Activated CD4-positive, alpha-beta memory T cell treated with anti-CD3 and anti-CD28 coated beads, Interleukin-2, amount 10 ng/mL, durations not matched to agents 7 days and 5 days (primary cell): ENCODE measurements at regions not wholly inside any gene's neighbourhood (a gene's known extent, or its start where the extent isn't known, plus 50 kb on each side); places are given as distances from the start of the nearest gene placed in this dataset.

Experiments
- CTCF ChIA-PET: fragments of 350-600 bp; sonication (Branson Sonifier 250); formaldehyde crosslinking; loops from one replicate; lab custom pipeline; 2021; ENCODE audit warnings: antibody characterized with exemption, inconsistent platforms; lab: Charles Lee
- POLR2A ChIA-PET: fragments of 350-600 bp; sonication (Branson Sonifier 250); formaldehyde crosslinking; loops from one replicate; lab custom pipeline; 2021; ENCODE audit warnings: antibody characterized with exemption; lab: Charles Lee
- DNase-seq: peaks from one replicate; pipeline ENCODE4 v3.0.0-alpha.2; 2020
- H3K27ac Mint-ChIP-seq: one replicate; pipeline ENCODE4 v1.8.0; 2021; ENCODE audit warnings: mild to moderate bottlenecking, mixed read lengths
- H3K27me3 Mint-ChIP-seq: one replicate; pipeline ENCODE4 v1.8.0; 2021; ENCODE audit warnings: mixed read lengths
- H3K36me3 Mint-ChIP-seq: one replicate; pipeline ENCODE4 v1.8.0; 2021; ENCODE audit warnings: low read depth, mixed read lengths
- H3K4me1 Mint-ChIP-seq: one replicate; pipeline ENCODE4 v1.8.0; 2021; ENCODE audit warnings: mixed read lengths
- H3K4me3 Mint-ChIP-seq: one replicate; pipeline ENCODE4 v1.8.0; 2021; ENCODE audit warnings: mild to moderate bottlenecking, mixed read lengths
- H3K9me3 Mint-ChIP-seq: one replicate; pipeline ENCODE4 v1.8.0; 2021; ENCODE audit warnings: mixed read lengths

- Mint-ChIP-seq H3K9me3 (no peaks in the 10 kb centered on the region), H3K4me1 (no peaks in the 10 kb centered on the region), H3K27me3 (no peaks in the 10 kb centered on the region), H3K4me3 (no peak overlapping the region), H3K27ac (no peak overlapping the region), H3K36me3 (no peaks in the 10 kb centered on the region)
- ChIA-PET CTCF (no interaction called here), POLR2A (no interaction called here)
- DNase-seq = no peak
These were observed 405.4 kb downstream of the CDH2 start for GRCh38 chr18:27771571-27771970.

DNA sequence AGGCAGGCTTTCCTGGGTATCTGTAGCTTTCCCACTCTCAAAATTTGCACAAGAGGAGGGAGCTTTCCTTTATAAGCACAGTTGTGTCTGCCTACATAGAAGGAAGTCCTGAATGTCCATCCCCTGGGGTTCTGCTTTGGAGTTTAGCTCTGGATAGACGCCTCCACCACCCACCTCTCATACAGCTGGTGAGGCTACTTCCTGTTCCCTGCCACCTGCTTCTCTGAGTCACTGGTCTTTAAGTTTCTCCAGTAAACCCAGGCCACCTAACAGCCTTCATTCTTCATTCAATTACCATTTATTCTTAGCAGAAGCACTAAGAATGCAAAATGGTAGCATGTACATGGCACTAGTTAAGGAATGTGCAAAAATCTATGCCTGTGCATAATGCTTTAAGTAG is 407.8 kb downstream of the CDH2 start:
- no peak for DNase-seq
- Mint-ChIP-seq H3K9me3 (no peaks in the 10 kb centered on the region), H3K27ac (no peak overlapping the region), H3K4me3 (no peak overlapping the region), H3K36me3 (no peaks in the 10 kb centered on the region), H3K27me3 (no peaks in the 10 kb centered on the region), H3K4me1 (no peaks in the 10 kb centered on the region)
- POLR2A ChIA-PET = no interaction called here
- CTCF ChIA-PET = no interaction called here

- no peak for DNase-seq
- peaks cover 5% of the 10 kb centered on the region for H3K9me3 Mint-ChIP-seq
- H3K36me3 Mint-ChIP-seq = no peaks in the 10 kb centered on the region
- no peaks in the 10 kb centered on the region for H3K4me1 Mint-ChIP-seq
- ChIA-PET CTCF (no interaction called here), POLR2A (no interaction called here)
- no peak overlapping the region for H3K27ac Mint-ChIP-seq
- no peaks in the 10 kb centered on the region for H3K27me3 Mint-ChIP-seq
- H3K4me3 Mint-ChIP-seq = no peak overlapping the region
These were observed 413.0 kb downstream of the CDH2 start for GRCh38 chr18:27763936-27764335.

DNA sequence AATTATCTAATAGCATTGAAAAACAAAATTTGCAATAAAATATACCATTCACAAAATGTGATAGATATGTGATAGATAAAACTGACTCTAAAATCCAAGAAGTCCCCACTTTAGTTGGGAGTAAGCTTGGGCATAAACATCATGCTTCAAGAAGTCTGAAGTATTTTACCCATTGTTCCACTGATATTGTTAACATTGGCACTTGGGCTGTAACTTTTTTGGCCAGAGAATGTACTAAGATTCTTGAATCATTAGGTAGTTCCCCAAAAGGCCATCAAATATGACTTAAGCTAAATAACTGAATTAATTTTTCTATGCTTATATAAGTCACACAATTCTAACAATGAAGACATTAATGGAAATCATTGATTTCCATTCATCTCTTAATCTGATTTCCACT is 413.6 kb downstream of the CDH2 start:
- H3K36me3 Mint-ChIP-seq = no peaks in the 10 kb centered on the region
- peaks cover 5% of the 10 kb centered on the region for H3K9me3 Mint-ChIP-seq
- DNase-seq = no peak
- no peaks in the 10 kb centered on the region for H3K27me3 Mint-ChIP-seq
- H3K4me1 Mint-ChIP-seq = no peaks in the 10 kb centered on the region
- no peak overlapping the region for H3K4me3 Mint-ChIP-seq
- CTCF ChIA-PET = no interaction called here
- no peak overlapping the region for H3K27ac Mint-ChIP-seq
- POLR2A ChIA-PET = no interaction called here

- peaks cover 5% of the 10 kb centered on the region for H3K9me3 Mint-ChIP-seq
- ChIA-PET CTCF (no interaction called here), POLR2A (no interaction called here)
- no peak overlapping the region for H3K4me3 Mint-ChIP-seq
- no peak for DNase-seq
- H3K27me3 Mint-ChIP-seq = no peaks in the 10 kb centered on the region
- no peaks in the 10 kb centered on the region for H3K4me1 Mint-ChIP-seq
- H3K36me3 Mint-ChIP-seq = no peaks in the 10 kb centered on the region
- H3K27ac Mint-ChIP-seq = no peak overlapping the region
These were observed 414.9 kb downstream of the CDH2 start for GRCh38 chr18:27762054-27762453.

DNA sequence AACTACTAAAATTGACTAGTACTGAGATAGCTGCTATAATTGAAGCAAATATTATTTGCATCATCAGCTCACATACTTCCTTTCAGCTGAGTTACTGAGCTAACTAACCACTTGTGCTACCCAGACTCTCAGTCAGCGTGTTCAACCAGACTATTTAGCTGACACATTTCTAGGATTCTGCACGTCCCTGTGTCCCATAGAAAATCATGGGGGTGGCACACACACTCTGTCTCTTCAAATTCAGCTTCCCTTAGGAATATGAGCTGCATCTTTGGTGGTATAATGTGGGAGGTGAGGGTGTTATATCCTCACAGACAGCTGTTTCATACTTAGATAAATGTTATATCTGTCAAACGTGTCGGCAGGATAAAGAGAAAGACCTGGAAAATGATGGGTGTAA is 424.0 kb downstream of the CDH2 start:
- POLR2A ChIA-PET = no interaction called here
- no peak for DNase-seq
- Mint-ChIP-seq H3K4me3 (no peak overlapping the region), H3K4me1 (no peaks in the 10 kb centered on the region), H3K36me3 (no peaks in the 10 kb centered on the region), H3K27me3 (no peaks in the 10 kb centered on the region), H3K9me3 (peaks cover 7% of the 10 kb centered on the region), H3K27ac (no peak overlapping the region)
- CTCF ChIA-PET = no interaction called here

- Mint-ChIP-seq H3K27ac (no peak overlapping the region), H3K9me3 (peaks cover 7% of the 10 kb centered on the region), H3K36me3 (no peaks in the 10 kb centered on the region), H3K4me1 (no peaks in the 10 kb centered on the region), H3K4me3 (no peak overlapping the region), H3K27me3 (no peaks in the 10 kb centered on the region)
- ChIA-PET POLR2A (no interaction called here), CTCF (no interaction called here)
- no peak for DNase-seq
These were observed 426.0 kb downstream of the CDH2 start for GRCh38 chr18:27750923-27751322.

DNA sequence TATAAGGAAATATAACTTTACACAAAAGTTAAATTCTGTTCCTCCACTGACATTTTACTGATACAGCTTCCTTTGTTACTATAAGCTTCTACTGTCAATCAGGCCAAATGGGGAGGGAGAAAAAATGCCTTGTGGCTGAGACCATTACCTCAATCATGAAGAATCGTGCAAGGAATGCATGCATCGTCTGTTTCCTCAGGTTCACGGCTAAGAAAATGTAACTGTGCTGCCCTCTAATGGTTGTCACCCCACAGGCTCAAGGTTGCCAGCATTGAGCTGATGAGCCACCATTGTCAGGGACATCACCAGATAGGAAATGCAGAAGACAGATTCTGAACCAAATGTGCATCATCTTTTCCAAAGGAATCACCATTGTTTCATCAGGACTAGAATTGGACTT is 426.9 kb downstream of the CDH2 start:
- Mint-ChIP-seq H3K4me1 (no peaks in the 10 kb centered on the region), H3K27ac (no peak overlapping the region), H3K4me3 (no peak overlapping the region), H3K36me3 (no peaks in the 10 kb centered on the region), H3K27me3 (no peaks in the 10 kb centered on the region), H3K9me3 (peaks cover 7% of the 10 kb centered on the region)
- DNase-seq = no peak
- ChIA-PET CTCF (interaction anchor here (1.5 kb wide), 1 partner anchor 145 kb away, joined by 5 read pairs; no protein-coding TSS in a partner anchor), POLR2A (no interaction called here)

DNA sequence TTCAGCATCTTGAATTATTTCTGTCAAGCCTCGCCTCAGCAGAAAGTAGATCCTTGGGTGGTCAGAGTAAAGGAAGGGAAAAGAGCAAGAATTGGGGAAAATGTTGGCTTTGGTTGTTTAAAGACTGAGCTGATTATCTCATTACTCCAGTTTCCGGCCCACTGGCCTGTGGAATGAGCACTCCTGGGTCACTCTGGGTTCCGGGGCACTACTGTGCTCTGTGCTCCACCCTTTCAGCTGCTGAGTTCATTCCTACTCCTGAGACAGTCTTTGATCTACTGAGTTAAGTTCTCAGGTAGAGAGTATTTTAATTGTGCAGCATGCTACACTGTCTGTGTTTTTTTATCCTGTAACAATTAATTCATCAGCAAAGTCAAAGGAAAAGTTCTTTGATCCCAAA is 427.7 kb downstream of the CDH2 start:
- H3K4me3 Mint-ChIP-seq = no peak overlapping the region
- ChIA-PET CTCF (interaction anchor here (1.5 kb wide), 1 partner anchor 144 kb away, joined by 5 read pairs; no protein-coding TSS in a partner anchor), POLR2A (no interaction called here)
- no peak for DNase-seq
- no peaks in the 10 kb centered on the region for H3K4me1 Mint-ChIP-seq
- no peaks in the 10 kb centered on the region for H3K36me3 Mint-ChIP-seq
- H3K9me3 Mint-ChIP-seq = peaks cover 4% of the 10 kb centered on the region
- no peaks in the 10 kb centered on the region for H3K27me3 Mint-ChIP-seq
- no peak overlapping the region for H3K27ac Mint-ChIP-seq

GRCh38 chr18:27746241-27746640 is 430.7 kb downstream of the CDH2 start:
- H3K9me3 Mint-ChIP-seq = peaks cover 3% of the 10 kb centered on the region
- no peak overlapping the region for H3K4me3 Mint-ChIP-seq
- no peaks in the 10 kb centered on the region for H3K4me1 Mint-ChIP-seq
- H3K36me3 Mint-ChIP-seq = no peaks in the 10 kb centered on the region
- no peak overlapping the region for H3K27ac Mint-ChIP-seq
- ChIA-PET CTCF (no interaction called here), POLR2A (no interaction called here)
- H3K27me3 Mint-ChIP-seq = no peaks in the 10 kb centered on the region
- DNase-seq = no peak

DNA sequence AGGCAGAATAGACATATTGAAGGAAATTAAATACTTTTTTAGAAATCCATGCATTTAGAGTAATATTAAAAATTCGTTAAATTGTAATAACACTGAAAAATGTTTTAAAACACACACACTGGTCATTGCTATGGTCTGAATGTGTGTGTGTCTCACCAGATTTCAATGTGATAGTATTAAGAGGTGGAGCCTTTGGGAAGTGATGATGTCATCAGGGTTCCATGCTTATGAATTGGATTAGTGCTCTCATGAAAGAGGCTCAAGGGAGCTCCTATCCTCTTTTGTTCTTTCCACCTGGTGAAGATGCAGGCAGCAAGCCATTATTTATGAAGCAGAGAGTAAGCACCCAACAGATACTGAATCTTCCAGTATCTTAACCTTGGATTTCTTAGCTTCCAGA is 441.8 kb downstream of the CDH2 start:
- CTCF ChIA-PET = no interaction called here
- peaks cover 7% of the 10 kb centered on the region for H3K9me3 Mint-ChIP-seq
- no peak overlapping the region for H3K4me3 Mint-ChIP-seq
- H3K27ac Mint-ChIP-seq = no peak overlapping the region
- no peaks in the 10 kb centered on the region for H3K27me3 Mint-ChIP-seq
- H3K4me1 Mint-ChIP-seq = no peaks in the 10 kb centered on the region
- no peak for DNase-seq
- POLR2A ChIA-PET = no interaction called here
- H3K36me3 Mint-ChIP-seq = no peaks in the 10 kb centered on the region

GRCh38 chr18:27731211-27731610 is 445.7 kb downstream of the CDH2 start:
- ChIA-PET CTCF (no interaction called here), POLR2A (no interaction called here)
- Mint-ChIP-seq H3K9me3 (peaks cover 24% of the 10 kb centered on the region), H3K27ac (no peak overlapping the region), H3K4me3 (no peak overlapping the region), H3K27me3 (no peaks in the 10 kb centered on the region), H3K36me3 (no peaks in the 10 kb centered on the region), H3K4me1 (no peaks in the 10 kb centered on the region)
- DNase-seq = no peak

DNA sequence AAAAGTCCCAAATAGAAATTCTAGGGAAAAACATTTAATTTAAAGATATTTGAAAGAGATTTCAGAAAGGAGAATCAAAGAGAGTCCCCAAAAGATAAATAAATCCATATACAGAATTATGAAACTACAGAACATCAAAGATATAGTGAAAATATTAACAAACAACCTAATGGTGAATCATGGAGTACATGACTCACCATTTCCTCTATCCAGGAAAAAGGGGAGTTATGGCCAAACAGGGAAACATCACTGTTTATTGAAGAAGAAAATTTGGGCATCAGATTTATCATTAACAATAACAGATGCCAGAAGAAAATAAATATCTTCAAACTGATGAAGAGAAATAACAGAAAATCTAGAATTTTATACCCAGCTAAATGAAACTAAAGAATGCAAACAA is 448.3 kb downstream of the CDH2 start:
- H3K4me3 Mint-ChIP-seq = no peak overlapping the region
- ChIA-PET POLR2A (no interaction called here), CTCF (no interaction called here)
- H3K9me3 Mint-ChIP-seq = peaks cover 25% of the 10 kb centered on the region
- H3K27me3 Mint-ChIP-seq = no peaks in the 10 kb centered on the region
- DNase-seq = no peak
- H3K36me3 Mint-ChIP-seq = no peaks in the 10 kb centered on the region
- H3K4me1 Mint-ChIP-seq = no peaks in the 10 kb centered on the region
- H3K27ac Mint-ChIP-seq = no peak overlapping the region

GRCh38 chr18:27724362-27724761 is 452.6 kb downstream of the CDH2 start:
- DNase-seq = no peak

GRCh38 chr18:27723168-27723567 is 453.8 kb downstream of the CDH2 start:
- no peaks in the 10 kb centered on the region for H3K27me3 Mint-ChIP-seq
- no peak for DNase-seq
- ChIA-PET POLR2A (no interaction called here), CTCF (no interaction called here)
- no peak overlapping the region for H3K4me3 Mint-ChIP-seq
- H3K36me3 Mint-ChIP-seq = no peaks in the 10 kb centered on the region
- H3K4me1 Mint-ChIP-seq = no peaks in the 10 kb centered on the region
- peaks cover 16% of the 10 kb centered on the region for H3K9me3 Mint-ChIP-seq
- H3K27ac Mint-ChIP-seq = no peak overlapping the region

More at GRCh38 chr18:27724362-27724761, 452.6 kb downstream of the CDH2 start:
- no peak overlapping the region for H3K4me3 Mint-ChIP-seq
- H3K27ac Mint-ChIP-seq = no peak overlapping the region
- ChIA-PET CTCF (no interaction called here), POLR2A (no interaction called here)
- H3K27me3 Mint-ChIP-seq = no peaks in the 10 kb centered on the region
- peaks cover 25% of the 10 kb centered on the region for H3K9me3 Mint-ChIP-seq
- H3K4me1 Mint-ChIP-seq = no peaks in the 10 kb centered on the region
- H3K36me3 Mint-ChIP-seq = no peaks in the 10 kb centered on the region
